ENCODE measurements at regions not wholly inside any gene's neighbourhood (a gene's known extent, or its start where the extent isn't known, plus 50 kb on each side); places are given as distances from the start of the nearest gene placed in this dataset.

GRCh38 chr6:168139121-168139520, 60.1 kb upstream of the FRMD1 start:
- POLR2A ChIA-PET: no interaction called here
- CTCF ChIA-PET (ENCODE audit: unreplicated experiment): no interaction called here
- Histone ChIP-seq H3K4me3 (ENCODE audit: low read depth, low read length, poor library complexity, severe bottlenecking) (no peak overlapping the region), H3K79me2 (ENCODE audit: insufficient read depth, low read depth, low read length) (no peaks in the 10 kb centered on the region), H3K36me3 (ENCODE audit: insufficient read depth, low read length) (no peaks in the 10 kb centered on the region), H4K20me1 (ENCODE audit: insufficient read depth, low read length) (no peaks in the 10 kb centered on the region), H3K4me2 (ENCODE audit: low read length) (no peak overlapping the region), H3K9me3 (ENCODE audit: low read length) (no peaks in the 10 kb centered on the region), H3K4me1 (ENCODE audit: insufficient read depth, low read length, poor library complexity, severe bottlenecking) (no peaks in the 10 kb centered on the region), H2AFZ (ENCODE audit: low read length) (no peak overlapping the region), H3K27ac (ENCODE audit: low read depth, low read length, poor library complexity, severe bottlenecking) (no peak overlapping the region), H3K9me2 (ENCODE audit: insufficient read depth, low read length) (no peaks in the 10 kb centered on the region)
- no peak for TF ChIP-seq EZH2phosphoT487 (IDR thresholded peaks at IDR 0.05; ENCODE audit: borderline replicate concordance, low read depth, low read length)
- no peak for TF ChIP-seq CTCF (conservative IDR thresholded peaks at IDR 0.05; ENCODE audit: low read length)
- intact Hi-C loops (cut with micrococcal nuclease; ENCODE audit: unreplicated experiment): no loop called here
- no TSS peak for BruUV-seq (replicated peaks)
- no peak for DNase-seq (ENCODE audit: low spot score)

- Histone ChIP-seq H3K4me1 (ENCODE audit: insufficient read depth, low read length, poor library complexity, severe bottlenecking) (no peaks in the 10 kb centered on the region), H3K9me3 (ENCODE audit: low read length) (no peaks in the 10 kb centered on the region), H4K20me1 (ENCODE audit: insufficient read depth, low read length) (no peaks in the 10 kb centered on the region), H3K9me2 (ENCODE audit: insufficient read depth, low read length) (no peaks in the 10 kb centered on the region), H3K79me2 (ENCODE audit: insufficient read depth, low read depth, low read length) (no peaks in the 10 kb centered on the region), H3K36me3 (ENCODE audit: insufficient read depth, low read length) (no peaks in the 10 kb centered on the region), H2AFZ (ENCODE audit: low read length) (no peak overlapping the region), H3K4me2 (ENCODE audit: low read length) (no peak overlapping the region), H3K4me3 (ENCODE audit: low read depth, low read length, poor library complexity, severe bottlenecking) (no peak overlapping the region), H3K27ac (ENCODE audit: low read depth, low read length, poor library complexity, severe bottlenecking) (no peak overlapping the region)
- no TSS peak for BruUV-seq (replicated peaks)
- TF ChIP-seq EZH2phosphoT487 (IDR thresholded peaks at IDR 0.05; ENCODE audit: borderline replicate concordance, low read depth, low read length) (no peak), CTCF (conservative IDR thresholded peaks at IDR 0.05; ENCODE audit: low read length) (no peak)
- ChIA-PET CTCF (ENCODE audit: unreplicated experiment) (no interaction called here), POLR2A (no interaction called here)
- intact Hi-C loops (cut with micrococcal nuclease; ENCODE audit: unreplicated experiment): no loop called here
- no peak for DNase-seq (ENCODE audit: low spot score)
These were observed 59.4 kb upstream of the FRMD1 start for GRCh38 chr6:168138436-168138835.

GRCh38 chr6:168137024-168137423, 58.0 kb upstream of the FRMD1 start:
- ChIA-PET CTCF (ENCODE audit: unreplicated experiment) (no interaction called here), POLR2A (no interaction called here)
- Histone ChIP-seq H3K27ac (ENCODE audit: low read depth, low read length, poor library complexity, severe bottlenecking) (no peak overlapping the region), H4K20me1 (ENCODE audit: insufficient read depth, low read length) (no peaks in the 10 kb centered on the region), H3K9me3 (ENCODE audit: low read length) (no peaks in the 10 kb centered on the region), H3K9me2 (ENCODE audit: insufficient read depth, low read length) (no peaks in the 10 kb centered on the region), H3K4me1 (ENCODE audit: insufficient read depth, low read length, poor library complexity, severe bottlenecking) (no peaks in the 10 kb centered on the region), H2AFZ (ENCODE audit: low read length) (no peak overlapping the region), H3K79me2 (ENCODE audit: insufficient read depth, low read depth, low read length) (no peaks in the 10 kb centered on the region), H3K4me2 (ENCODE audit: low read length) (no peak overlapping the region), H3K4me3 (ENCODE audit: low read depth, low read length, poor library complexity, severe bottlenecking) (no peak overlapping the region), H3K36me3 (ENCODE audit: insufficient read depth, low read length) (no peaks in the 10 kb centered on the region)
- no peak for TF ChIP-seq EZH2phosphoT487 (IDR thresholded peaks at IDR 0.05; ENCODE audit: borderline replicate concordance, low read depth, low read length)
- TF ChIP-seq CTCF (conservative IDR thresholded peaks at IDR 0.05; ENCODE audit: low read length): no peak
- intact Hi-C loops (cut with micrococcal nuclease; ENCODE audit: unreplicated experiment): no loop called here
- BruUV-seq (replicated peaks): no TSS peak
- no peak for DNase-seq (ENCODE audit: low spot score)
